HG02642 (cell line): ENCODE measurements at regions not wholly inside any gene's neighbourhood (a gene's known extent, or its start where the extent isn't known, plus 50 kb on each side); places are given as distances from the start of the nearest gene placed in this dataset.

Experiments used
- ATAC-seq: cut with Tn5 transposase; IDR thresholded peaks from one replicate; pipeline ENCODE4 v1.9.1; 2021; ENCODE audit warnings: mild to moderate bottlenecking; ENCODE audit not compliant: unreplicated experiment, poor library complexity

DNA sequence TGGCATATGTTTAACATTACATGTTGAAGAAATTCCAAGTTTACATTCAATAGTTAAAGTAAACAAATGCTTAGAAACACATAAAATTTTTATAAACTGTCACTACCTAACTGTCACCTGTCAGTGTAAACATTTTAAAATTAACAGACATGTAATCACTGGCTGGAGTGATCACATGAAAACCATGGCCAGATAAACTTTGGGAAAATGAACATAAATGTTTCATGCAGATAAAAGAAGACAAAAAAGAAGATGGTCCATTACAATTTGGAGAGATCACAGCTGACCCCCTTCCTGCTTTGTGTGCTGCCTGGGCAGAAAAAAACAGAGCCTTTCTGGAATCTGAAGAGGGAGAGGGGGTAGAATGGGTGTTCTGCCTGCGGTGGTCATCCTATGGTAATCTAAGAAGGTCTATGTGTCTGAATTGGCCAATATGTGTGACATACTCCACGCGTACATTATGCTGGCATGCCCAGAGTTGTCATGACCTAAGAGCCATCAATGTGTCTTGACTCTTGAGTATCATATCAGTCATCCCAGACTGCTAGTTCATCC, 57.5 kb upstream of the MEOX2 start:
- no peak for ATAC-seq

GRCh38 chr7:15737601-15738000, 51.1 kb upstream of the MEOX2 start:
- ATAC-seq: no peak
